HepG2 (cell line): ENCODE measurements at regions not wholly inside any gene's neighbourhood (a gene's known extent, or its start where the extent isn't known, plus 50 kb on each side); places are given as distances from the start of the nearest gene placed in this dataset.

Experiments
- ATAC-seq: fragments of 200-7000 bp; cut with Tn5 transposase; 3 replicates; pipeline ENCODE4 v1.9.1; 2020; ENCODE audit warnings: mild to moderate bottlenecking, moderate library complexity
- BruUV-seq: library from RNA; stranded (reverse); fragments of 400-500 nt; replicated peaks from 2 replicates; lab custom pipeline; 2021; lab: Mats Ljungman, UMichigan
- CTCF ChIA-PET: fragments of 300-600 bp; formaldehyde crosslinking; extraction: SDS; loops from one replicate; lab custom pipeline; 2021; ENCODE audit warnings: low total read pairs, inconsistent platforms, low intra/inter-chr PET ratio; lab: Yijun Ruan, JAX
- POLR2A ChIA-PET: fragments of 350-600 bp; sonication (Branson Sonifier 250); formaldehyde crosslinking; loops from one replicate; lab custom pipeline; 2020; ENCODE audit warnings: antibody characterized with exemption, inconsistent platforms; lab: Yijun Ruan, JAX
- DNase-seq: peaks from one replicate; pipeline ENCODE4 v3.0.0-alpha.2; 2015; ENCODE audit warnings: low spot score
- FAIRE-seq: peaks from 3 replicates; lab custom pipeline; 2011; peaks lifted over from hg19 to GRCh38; lab: Jason Lieb, UNC
- H2AFZ ChIP-seq: one replicate; pipeline ENCODE4 v1.6.1; 2011; ENCODE audit warnings: low read length, inconsistent platforms
- H3K27ac ChIP-seq: fragments of 300-600 bp; 3 replicates; pipeline ENCODE4 v1.8.0; 2011; ENCODE audit warnings: mixed run types, mild to moderate bottlenecking, mixed read lengths, low read length, inconsistent platforms; ENCODE audit not compliant: insufficient read depth; ENCODE audit errors: extremely low read length
- H3K27me3 ChIP-seq, 2 experiments: fragments of 200-600 bp in 1 of 2; 2 replicates in 1 of 2; 3 replicates in 1 of 2; pipeline versions ENCODE4 v1.6.0 to v1.8.0; 2011; ENCODE audit warnings: low read length in 2 of 2, mild to moderate bottlenecking in 2 of 2, moderate library complexity in 2 of 2, inconsistent platforms in 1 of 2; ENCODE audit not compliant: insufficient read depth in 2 of 2, control insufficient read depth in 1 of 2
- H3K36me3 ChIP-seq, 2 experiments: fragments of 200-600 bp in 1 of 2; replicated peaks in 1 of 2; 2 replicates in 1 of 2; 3 replicates in 1 of 2; pipeline versions ENCODE4 v1.5.1 to v1.8.0; 2011; ENCODE audit warnings: low read length in 2 of 2, inconsistent platforms in 1 of 2; ENCODE audit not compliant: insufficient read depth in 2 of 2, control insufficient read depth in 1 of 2
- H3K4me1 ChIP-seq: 2 replicates; pipeline ENCODE4 v1.5.1; 2012; ENCODE audit warnings: low read length, inconsistent platforms; ENCODE audit not compliant: insufficient read depth
- H3K4me2 ChIP-seq: 2 replicates; pipeline ENCODE4 v1.6.0; 2011; ENCODE audit warnings: low read depth, low read length, inconsistent platforms
- H3K4me3 ChIP-seq, 3 experiments: fragments of 200-600 bp in 1 of 3; sonication (generic), shearing (Covaris generic) in 1 of 3; replicated peaks in 1 of 3; 2 replicates each; pipeline ENCODE4 v1.5.1; 2011 to 2016; ENCODE audit warnings: low read length in 3 of 3, inconsistent platforms in 2 of 3, low read depth in 2 of 3, mild to moderate bottlenecking in 2 of 3, control low read depth in 1 of 3, mixed read lengths in 1 of 3; ENCODE audit not compliant: insufficient read depth in 1 of 3
- H3K79me2 ChIP-seq: one replicate; pipeline ENCODE4 v1.6.1; 2011; ENCODE audit warnings: low read length, inconsistent platforms; ENCODE audit not compliant: insufficient read depth
- H3K9ac ChIP-seq: 2 replicates; pipeline ENCODE4 v1.6.0; 2011; ENCODE audit warnings: mild to moderate bottlenecking, low read depth, low read length, inconsistent platforms; ENCODE audit not compliant: insufficient read depth
- H3K9me3 ChIP-seq: 2 replicates; pipeline ENCODE4 v1.5.1; 2012; ENCODE audit warnings: mild to moderate bottlenecking, low read length
- H4K20me1 ChIP-seq: 2 replicates; pipeline ENCODE4 v1.6.0; 2011; ENCODE audit warnings: inconsistent platforms, mild to moderate bottlenecking, low read length, moderate library complexity; ENCODE audit not compliant: insufficient read depth
- ARID5B ChIP-seq: IDR thresholded peaks from 2 replicates; pipeline ENCODE4 v1.4.0; 2020; ENCODE audit warnings: mild to moderate bottlenecking, missing genetic modification reagents
- HCFC1 ChIP-seq: fragments of 150-350 bp; IDR thresholded peaks from 2 replicates; pipeline ENCODE4 v1.6.1; 2014; ENCODE audit warnings: low read depth, low read length
- HMG20A ChIP-seq: IDR thresholded peaks from 2 replicates; pipeline ENCODE4 v1.6.1; 2016; ENCODE audit warnings: borderline replicate concordance
- KAT8 ChIP-seq: IDR thresholded peaks from 2 replicates; pipeline ENCODE4 v1.6.1; 2016; ENCODE audit warnings: missing genetic modification reagents, missing compliant biosample characterization
- NFIB ChIP-seq: sonication (generic); formaldehyde crosslinking; IDR thresholded peaks from 2 replicates; pipeline ENCODE4 v1.9.0; 2021; ENCODE audit warnings: missing genetic modification reagents, mild to moderate bottlenecking, borderline replicate concordance
- POGZ ChIP-seq: sonication (generic); formaldehyde crosslinking; IDR thresholded peaks from 2 replicates; pipeline ENCODE4 v1.4.0; 2020; ENCODE audit warnings: mild to moderate bottlenecking, missing genetic modification reagents
- PRDM15 ChIP-seq: sonication (generic); formaldehyde crosslinking; IDR thresholded peaks from 2 replicates; pipeline ENCODE4 v1.4.0; 2020; ENCODE audit warnings: missing genetic modification reagents
- PRPF4 ChIP-seq: fragments of 200-400 bp; formaldehyde crosslinking; IDR thresholded peaks from 2 replicates; pipeline ENCODE4 v1.6.1; 2016; ENCODE audit warnings: low read length, low read depth; ENCODE audit not compliant: poor library complexity, severe bottlenecking
- RFX1 ChIP-seq: fragments of 450-650 bp; IDR thresholded peaks from 2 replicates; pipeline ENCODE4 v1.6.1; 2017
- RFXANK ChIP-seq: IDR thresholded peaks from 2 replicates; pipeline ENCODE4 v1.6.1; 2016
- SALL2 ChIP-seq: sonication (generic); formaldehyde crosslinking; IDR thresholded peaks from 2 replicates; pipeline ENCODE4 v1.8.1; 2023; ENCODE audit warnings: mild to moderate bottlenecking, missing genetic modification reagents, inconsistent platforms
- SMC3 ChIP-seq: IDR thresholded peaks from 2 replicates; pipeline ENCODE4 v1.6.1; 2011; ENCODE audit warnings: low read length, improper control_type of control experiment
- SOX13 ChIP-seq, 3 experiments: fragments of 450-650 bp in 1 of 3; sonication (generic) in 1 of 3; formaldehyde crosslinking in 1 of 3; IDR thresholded peaks in 2 of 3; conservative IDR thresholded peaks in 1 of 3; 2 replicates each; pipeline versions ENCODE4 v1.5.0 to v1.6.1; 2016 to 2020; ENCODE audit warnings: antibody characterized with exemption in 1 of 3, mild to moderate bottlenecking in 1 of 3, missing compliant biosample characterization in 1 of 3, missing genetic modification reagents in 1 of 3, moderate library complexity in 1 of 3
- ZBTB14 ChIP-seq: sonication (generic); formaldehyde crosslinking; IDR thresholded peaks from 2 replicates; pipeline ENCODE4 v1.4.0; 2020; ENCODE audit warnings: missing genetic modification reagents
- ZNF263 ChIP-seq: sonication (generic); formaldehyde crosslinking; IDR thresholded peaks from 2 replicates; pipeline ENCODE4 v1.4.0; 2020; ENCODE audit warnings: missing genetic modification reagents
- ZNF883 ChIP-seq: sonication (generic); formaldehyde crosslinking; IDR thresholded peaks from 2 replicates; pipeline ENCODE4 v1.5.1; 2020; ENCODE audit warnings: mild to moderate bottlenecking, missing genetic modification reagents; ENCODE audit errors: not compliant biosample characterization
- WGBS: methylation state at CpG from one replicate; pipeline ENCODE4 v1.1.6; 2017; ENCODE audit warnings: low lambda C conversion rate; 5-methylcytosine and 5-hydroxymethylcytosine counted together
- in situ Hi-C: cut with HindIII; loops from 2 replicates; pipeline ENCODE4 v1.10.0; 2017; ENCODE audit warnings: low pct_unique_long_range_greater_than_20kb; ENCODE audit not compliant: extremely low pct_ligation_motif_present
- intact Hi-C: fragments of 100-400 bp; cut with micrococcal nuclease; formaldehyde crosslinking; loops from one replicate; pipeline ENCODE4 v1.10.0; 2022; ENCODE audit not compliant: unreplicated experiment

- ChIA-PET CTCF (interaction anchor here (1.4 to 3.4 kb wide), 3 partner anchors 194 to 761 kb away, joined by 3 to 25 read pairs (median 7); partner anchors contain the start of gene GASK1B), POLR2A (no interaction called here)
- FAIRE-seq: peak; percentile 80
- Histone ChIP-seq H3K27ac (no peak overlapping the region), H3K27me3 (no peaks in the 10 kb centered on the region; a peak in 1 of 5 replicates), H3K9ac (no peak overlapping the region), H3K4me3 (no peak overlapping the region), H4K20me1 (no peaks in the 10 kb centered on the region), H2AFZ (peak overlapping the region; percentile 61), H3K9me3 (no peaks in the 10 kb centered on the region), H3K36me3 (no peaks in the 10 kb centered on the region), H3K79me2 (no peaks in the 10 kb centered on the region), H3K4me1 (0 out of 2 replicates have a peak, but pooled peaks cover 6% of the 10 kb centered on the region), H3K4me2 (peak overlapping the region; percentile 38; the same call in 1 of the 2 replicates)
- in situ Hi-C loops (loop anchor here (5.0 to 25.0 kb wide), 2 partner anchors 633 to 757 kb away; partner anchors contain the start of gene GRIA2), intact Hi-C loops (loop anchor here (1.0 to 5.0 kb wide), 3 partner anchors 464 to 762 kb away; no protein-coding TSS in a partner anchor)
- no TSS peak for BruUV-seq
- ATAC-seq: peak; percentile 92
- peak; percentile 68 for DNase-seq
- WGBS: 7% methylated on average over 7 of the region's 7 CpGs
- TF ChIP-seq NFIB (CRISPR knock-in tag): no peak
- TF ChIP-seq RFXANK: no peak
- no peak for TF ChIP-seq SALL2 (CRISPR knock-in tag)
- TF ChIP-seq RFX1: no peak
- no peak for TF ChIP-seq ZNF883 (CRISPR knock-in tag)
- TF ChIP-seq HCFC1: no peak
- TF ChIP-seq HMG20A (CRISPR knock-in tag): no peak
- no peak for TF ChIP-seq SOX13 (IDR thresholded peaks at IDR 0.05)
- no peak for TF ChIP-seq SOX13 (CRISPR knock-in tag; conservative IDR thresholded peaks at IDR 0.05 in 1 of 2, IDR thresholded peaks at IDR 0.05 in 1 of 2)
- peak; percentile 54 for TF ChIP-seq KAT8 (CRISPR knock-in tag)
- no peak for TF ChIP-seq PRPF4
- TF ChIP-seq SMC3: peak; percentile 73
- TF ChIP-seq PRDM15 (CRISPR knock-in tag): no peak
- TF ChIP-seq ARID5B: 0 out of 2 replicates have a peak, but pooled peaks have one; percentile 21
- no peak for TF ChIP-seq POGZ
- TF ChIP-seq ZNF263 (CRISPR knock-in tag): no peak
- TF ChIP-seq ZBTB14 (CRISPR knock-in tag): no peak
Measured at GRCh38 chr4:157978680-157979361, 194.0 kb downstream of the GASK1B start.
